IMR-90 (cell line): ENCODE measurements at regions not wholly inside any gene's neighbourhood (a gene's known extent, or its start where the extent isn't known, plus 50 kb on each side); places are given as distances from the start of the nearest gene placed in this dataset.

ENCODE experiments used
- ATAC-seq: fragments of 200-7000 bp; cut with Tn5 transposase; 2 replicates; pipeline ENCODE4 v1.9.1; 2020; ENCODE audit warnings: low read depth, mild to moderate bottlenecking, moderate library complexity
- BruUV-seq: library from RNA; stranded (reverse); fragments of 400-500 nt; replicated peaks from 2 replicates; lab custom pipeline; 2021; lab: Mats Ljungman, UMichigan
- CTCF ChIA-PET: fragments of 300-600 bp; formaldehyde crosslinking; extraction: SDS; loops from one replicate; lab custom pipeline; 2021; ENCODE audit warnings: antibody characterized with exemption; lab: Yijun Ruan, JAX
- POLR2A ChIA-PET: fragments of 300-600 bp; sonication (Branson Sonifier 250); formaldehyde crosslinking; loops from one replicate; lab custom pipeline; 2022; ENCODE audit warnings: antibody characterized with exemption; ENCODE audit not compliant: unreplicated experiment; lab: Charles Lee
- DNase-seq: peaks from one replicate; pipeline ENCODE4 v3.0.0; 2013
- H2AFZ ChIP-seq: replicated peaks from 2 replicates; pipeline ENCODE3; 2013; ENCODE audit warnings: low read length, mild to moderate bottlenecking; ENCODE audit not compliant: poor library complexity
- H2AK5ac ChIP-seq: 2 replicates; pipeline ENCODE4 v1.6.1; 2013; ENCODE audit warnings: low read depth, low read length, inconsistent platforms
- H2AK9ac ChIP-seq: replicated peaks from 2 replicates; pipeline ENCODE3; 2013; ENCODE audit warnings: mild to moderate bottlenecking, low read depth, low read length, moderate library complexity; ENCODE audit not compliant: poor library complexity
- H2BK120ac ChIP-seq: 2 replicates; pipeline ENCODE4 v1.6.1; 2013; ENCODE audit warnings: low read depth, low read length, inconsistent platforms
- H2BK15ac ChIP-seq: 3 replicates; pipeline ENCODE4 v1.6.1; 2013; ENCODE audit warnings: low read depth, low read length, inconsistent platforms
- H2BK20ac ChIP-seq: 2 replicates; pipeline ENCODE4 v1.6.1; 2013; ENCODE audit warnings: low read depth, mild to moderate bottlenecking, inconsistent platforms, low read length, moderate library complexity
- H2BK5ac ChIP-seq: 2 replicates; pipeline ENCODE4 v1.6.1; 2013; ENCODE audit warnings: mild to moderate bottlenecking, low read depth, low read length, inconsistent platforms; ENCODE audit not compliant: poor library complexity, severe bottlenecking
- H3K14ac ChIP-seq: replicated peaks from 2 replicates; pipeline ENCODE4 v1.6.1; 2013; ENCODE audit warnings: low read depth, low read length, inconsistent platforms
- H3K18ac ChIP-seq: 2 replicates; pipeline ENCODE4 v1.6.1; 2013; ENCODE audit warnings: low read depth, low read length, control low read depth
- H3K23ac ChIP-seq: 2 replicates; pipeline ENCODE4 v1.6.1; 2013; ENCODE audit warnings: low read depth, low read length, inconsistent platforms
- H3K27ac ChIP-seq: 2 replicates; pipeline ENCODE4 v1.5.1; 2013; ENCODE audit warnings: mild to moderate bottlenecking, control low read depth, low read length; ENCODE audit not compliant: insufficient read depth
- H3K27me3 ChIP-seq: 2 replicates; pipeline ENCODE4 v1.6.1; 2013; ENCODE audit warnings: low read length; ENCODE audit not compliant: control insufficient read depth, insufficient read depth
- H3K36me3 ChIP-seq: 2 replicates; pipeline ENCODE4 v1.6.1; 2013; ENCODE audit warnings: low read length, mixed read lengths; ENCODE audit not compliant: control insufficient read depth, insufficient read depth
- H3K4ac ChIP-seq: 2 replicates; pipeline ENCODE4 v1.6.1; 2013; ENCODE audit warnings: low read depth, low read length, inconsistent platforms
- H3K4me1 ChIP-seq: 2 replicates; pipeline ENCODE4 v1.6.1; 2013; ENCODE audit warnings: low read length, mixed read lengths; ENCODE audit not compliant: control insufficient read depth, insufficient read depth
- H3K4me2 ChIP-seq: 2 replicates; pipeline ENCODE4 v1.6.1; 2013; ENCODE audit warnings: low read depth, mild to moderate bottlenecking, control low read depth, low read length, moderate library complexity
- H3K4me3 ChIP-seq: 2 replicates; pipeline ENCODE4 v1.5.1; 2013; ENCODE audit warnings: low read depth, mild to moderate bottlenecking, control low read depth, low read length, moderate library complexity; ENCODE audit not compliant: insufficient read depth
- H3K56ac ChIP-seq: 2 replicates; pipeline ENCODE4 v1.6.1; 2013; ENCODE audit warnings: low read length, inconsistent platforms; ENCODE audit not compliant: insufficient read depth; ENCODE audit errors: extremely low read depth
- H3K79me1 ChIP-seq, 2 experiments: 2 replicates each; pipeline ENCODE4 v1.6.1; 2013; ENCODE audit warnings: low read length in 2 of 2, inconsistent platforms in 1 of 2, low read depth in 1 of 2
- H3K9ac ChIP-seq: 2 replicates; pipeline ENCODE4 v1.6.1; 2013; ENCODE audit warnings: low read depth, low read length, control low read depth
- H3K9me1 ChIP-seq: 2 replicates; pipeline ENCODE4 v1.6.1; 2013; ENCODE audit warnings: low read length, inconsistent platforms; ENCODE audit not compliant: insufficient read depth
- H3K9me3 ChIP-seq: 2 replicates; pipeline ENCODE4 v1.6.1; 2013; ENCODE audit warnings: low read length; ENCODE audit not compliant: control insufficient read depth, insufficient read depth
- H4K20me1 ChIP-seq: 2 replicates; pipeline ENCODE4 v1.6.1; 2013; ENCODE audit warnings: low read length, inconsistent platforms; ENCODE audit not compliant: insufficient read depth
- H4K5ac ChIP-seq: 2 replicates; pipeline ENCODE4 v1.6.1; 2013; ENCODE audit warnings: mild to moderate bottlenecking, low read depth, low read length, control low read depth
- H4K8ac ChIP-seq, 2 experiments: 2 replicates each; pipeline ENCODE4 v1.6.1; 2013; ENCODE audit warnings: low read depth in 2 of 2, low read length in 2 of 2, control low read depth in 1 of 2, inconsistent platforms in 1 of 2
- H4K91ac ChIP-seq: 2 replicates; pipeline ENCODE4 v1.6.1; 2013; ENCODE audit warnings: low read depth, low read length, inconsistent platforms; ENCODE audit not compliant: insufficient read depth
- MAFK ChIP-seq: IDR thresholded peaks from 2 replicates; pipeline ENCODE4 v1.6.1; 2012; ENCODE audit warnings: low read depth, low read length, improper control_type of control experiment
- NFE2L2 ChIP-seq: fragments of 150-350 bp; IDR thresholded peaks from 2 replicates; pipeline ENCODE4 v1.6.1; 2016; ENCODE audit warnings: low read depth, mild to moderate bottlenecking, low read length
- dilution Hi-C: fragments of 300-500 bp; cut with HindIII; formaldehyde crosslinking; loops from one replicate; pipeline ENCODE4 v1.14.3; 2018; ENCODE audit warnings: low sequenced_read_pairs; ENCODE audit not compliant: unreplicated experiment
- in situ Hi-C: fragments of 300-500 bp; cut with MboI; formaldehyde crosslinking; loops from 3 replicates; pipeline ENCODE4 v1.14.3; 2019; ENCODE audit warnings: low sequenced_read_pairs, inconsistent platforms, mixed read lengths
- intact Hi-C: fragments of 100-400 bp; cut with micrococcal nuclease; formaldehyde crosslinking; loops from 2 replicates; pipeline ENCODE4 v1.10.0; 2022
- TF ChIP-seq, protein P1 (sequence below): fragments of 150-350 bp; IDR thresholded peaks from 2 replicates; pipeline ENCODE4 v1.6.1; 2016; ENCODE audit warnings: low read depth, mild to moderate bottlenecking, low read length, moderate library complexity, borderline replicate concordance

DNA sequence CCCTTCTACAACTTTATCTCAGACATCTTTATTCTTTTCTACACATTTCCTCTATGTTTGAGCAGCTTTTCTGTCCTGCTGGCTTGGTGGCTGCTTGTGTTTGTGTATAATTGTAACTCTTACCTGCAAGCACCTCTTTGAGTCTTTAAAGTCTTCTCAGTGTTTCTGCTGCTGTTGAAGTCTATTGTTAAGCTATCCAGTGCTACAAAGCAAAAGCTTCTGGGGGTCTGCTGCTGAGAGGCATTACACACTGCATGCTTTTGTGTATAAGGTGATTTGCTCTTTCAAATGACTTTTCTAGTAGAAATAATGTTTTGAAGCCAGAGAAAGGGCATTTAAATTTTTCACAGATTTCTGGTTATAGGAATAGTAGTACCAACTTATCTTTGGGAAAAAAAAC, 241.8 kb downstream of the DTHD1 start:
- DNase-seq (no peak), ATAC-seq (no peak)
- H3K4ac ChIP-seq, result no peak overlapping the region
- CTCF ChIA-PET, result no interaction called here
- dilution Hi-C loops (no loop called here), in situ Hi-C loops (no loop called here), intact Hi-C loops (no loop called here)
- no peak overlapping the region for H3K4me2 ChIP-seq
- peaks cover 5% of the 10 kb centered on the region for H3K9me3 ChIP-seq
- H3K18ac ChIP-seq, result no peak overlapping the region
- TF ChIP-seq, protein P1, sequence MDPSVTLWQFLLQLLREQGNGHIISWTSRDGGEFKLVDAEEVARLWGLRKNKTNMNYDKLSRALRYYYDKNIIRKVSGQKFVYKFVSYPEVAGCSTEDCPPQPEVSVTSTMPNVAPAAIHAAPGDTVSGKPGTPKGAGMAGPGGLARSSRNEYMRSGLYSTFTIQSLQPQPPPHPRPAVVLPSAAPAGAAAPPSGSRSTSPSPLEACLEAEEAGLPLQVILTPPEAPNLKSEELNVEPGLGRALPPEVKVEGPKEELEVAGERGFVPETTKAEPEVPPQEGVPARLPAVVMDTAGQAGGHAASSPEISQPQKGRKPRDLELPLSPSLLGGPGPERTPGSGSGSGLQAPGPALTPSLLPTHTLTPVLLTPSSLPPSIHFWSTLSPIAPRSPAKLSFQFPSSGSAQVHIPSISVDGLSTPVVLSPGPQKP, result no peak
- TF ChIP-seq MAFK (no peak), NFE2L2 (no peak)
- H3K56ac ChIP-seq, result no peak overlapping the region
- no peak overlapping the region for H3K23ac ChIP-seq
- no peak overlapping the region for H2BK120ac ChIP-seq
- no peak overlapping the region for H2AK5ac ChIP-seq
- no peak overlapping the region for H3K9ac ChIP-seq
- no peaks in the 10 kb centered on the region for H3K79me1 ChIP-seq
- no peak overlapping the region for H4K8ac ChIP-seq
- H2AK9ac ChIP-seq, result no peak overlapping the region
- no peaks in the 10 kb centered on the region for H3K36me3 ChIP-seq
- H2BK20ac ChIP-seq, result no peak overlapping the region
- no peak overlapping the region for H4K5ac ChIP-seq
- no peaks in the 10 kb centered on the region for H4K20me1 ChIP-seq
- no peaks in the 10 kb centered on the region for H3K9me1 ChIP-seq
- no peak overlapping the region for H3K4me3 ChIP-seq
- H2AFZ ChIP-seq, result no peak overlapping the region
- H2BK15ac ChIP-seq, result no peak overlapping the region
- no peaks in the 10 kb centered on the region for H3K27me3 ChIP-seq
- BruUV-seq, result no TSS peak
- H3K14ac ChIP-seq, result no peak overlapping the region
- POLR2A ChIA-PET, result no interaction called here
- H4K91ac ChIP-seq, result no peak overlapping the region
- no peaks in the 10 kb centered on the region for H3K4me1 ChIP-seq
- H2BK5ac ChIP-seq, result no peak overlapping the region
- H3K27ac ChIP-seq, result no peak overlapping the region
